Colon (tissue), 2 donors: ENCODE measurements at regions not wholly inside any gene's neighbourhood (a gene's known extent, or its start where the extent isn't known, plus 50 kb on each side); places are given as distances from the start of the nearest gene placed in this dataset.
"Not testable (repeated sequence)": the region's sequence is repeated elsewhere in the genome, so short reads cannot be mapped to it uniquely, and the experiment has no call there.

Source experiments
- FAIRE-seq: peaks from 2 replicates; lab custom pipeline; 2012; peaks lifted over from hg19 to GRCh38; lab: Jason Lieb, UNC
- donor health status: control.
- donor health status: control.

- no peak for FAIRE-seq
Observed at GRCh38 chr4:1524761-1525160, 118.5 kb upstream of the NKX1-1 start.

GRCh38 chr4:1523907-1524636, 117.8 kb upstream of the NKX1-1 start:
- FAIRE-seq: no peak

- FAIRE-seq: no peak
Observed at GRCh38 chr4:1523506-1523905, 117.3 kb upstream of the NKX1-1 start.

- no peak for FAIRE-seq
Observed at GRCh38 chr4:1523033-1523432, 116.8 kb upstream of the NKX1-1 start.

- no peak for FAIRE-seq
Observed at GRCh38 chr4:1522606-1523005, 116.4 kb upstream of the NKX1-1 start.

- FAIRE-seq: no peak
Observed at GRCh38 chr4:1521821-1522361, 115.6 kb upstream of the NKX1-1 start.

- FAIRE-seq: not testable (repeated sequence)
Observed at GRCh38 chr4:1520795-1521576, 114.7 kb upstream of the NKX1-1 start.

GRCh38 chr4:1519787-1520661, 113.8 kb upstream of the NKX1-1 start:
- FAIRE-seq: no peak

GRCh38 chr4:1518997-1519700, 112.9 kb upstream of the NKX1-1 start:
- FAIRE-seq: no peak

- no peak for FAIRE-seq
Observed at GRCh38 chr4:1517592-1518411, 111.6 kb upstream of the NKX1-1 start.

GRCh38 chr4:1516881-1517480, 110.7 kb upstream of the NKX1-1 start:
- FAIRE-seq: no peak

- FAIRE-seq: no peak
Observed at GRCh38 chr4:1516261-1516660, 110.0 kb upstream of the NKX1-1 start.

GRCh38 chr4:1515763-1516162, 109.5 kb upstream of the NKX1-1 start:
- FAIRE-seq: no peak

- no peak for FAIRE-seq
Observed at GRCh38 chr4:1515156-1515555, 108.9 kb upstream of the NKX1-1 start.

GRCh38 chr4:1514612-1515011, 108.4 kb upstream of the NKX1-1 start:
- no peak for FAIRE-seq

GRCh38 chr4:1513936-1514483, 107.8 kb upstream of the NKX1-1 start:
- no peak for FAIRE-seq

- no peak for FAIRE-seq
Observed at GRCh38 chr4:1512738-1513660, 106.8 kb upstream of the NKX1-1 start.

GRCh38 chr4:1512051-1512737, 106.0 kb upstream of the NKX1-1 start:
- FAIRE-seq: no peak
